IPS-15b (cell line): ENCODE measurements at regions not wholly inside any gene's neighbourhood (a gene's known extent, or its start where the extent isn't known, plus 50 kb on each side); places are given as distances from the start of the nearest gene placed in this dataset.
"Not testable (repeated sequence)": the region's sequence is repeated elsewhere in the genome, so short reads cannot be mapped to it uniquely, and the experiment has no call there.

Experiments
- H3K27me3 ChIP-seq: one replicate; pipeline ENCODE4 v1.6.1; 2013; ENCODE audit warnings: low read length; ENCODE audit not compliant: control insufficient read depth, insufficient read depth
- H3K36me3 ChIP-seq: one replicate; pipeline ENCODE4 v1.6.1; 2013; ENCODE audit warnings: low read length; ENCODE audit not compliant: control insufficient read depth, insufficient read depth
- H3K4me1 ChIP-seq: one replicate; pipeline ENCODE4 v1.6.1; 2013; ENCODE audit warnings: mild to moderate bottlenecking, low read length; ENCODE audit not compliant: control insufficient read depth, insufficient read depth
- H3K4me3 ChIP-seq: one replicate; pipeline ENCODE4 v1.5.1; 2013; ENCODE audit warnings: low read depth, low read length
- H3K9ac ChIP-seq: one replicate; pipeline ENCODE4 v1.6.1; 2013; ENCODE audit warnings: low read depth, mild to moderate bottlenecking, low read length
- H3K9me3 ChIP-seq: one replicate; pipeline ENCODE4 v1.6.1; 2013; ENCODE audit warnings: mild to moderate bottlenecking, low read length; ENCODE audit not compliant: control insufficient read depth, insufficient read depth

GRCh38 chr1:219863816-219864215, 64.5 kb downstream of the SLC30A10 start:
- not testable (repeated sequence) for H3K4me3 ChIP-seq, H3K9ac ChIP-seq, H3K36me3 ChIP-seq, H3K4me1 ChIP-seq, H3K27me3 ChIP-seq, H3K9me3 ChIP-seq

- H3K4me1 ChIP-seq, result no peaks in the 10 kb centered on the region
- no peaks in the 10 kb centered on the region for H3K27me3 ChIP-seq
- no peaks in the 10 kb centered on the region for H3K36me3 ChIP-seq
- H3K4me3 ChIP-seq, result no peak overlapping the region
- H3K9me3 ChIP-seq, result no peaks in the 10 kb centered on the region
- H3K9ac ChIP-seq, result no peak overlapping the region
These were observed 66.0 kb downstream of the SLC30A10 start for GRCh38 chr1:219862366-219862765.

GRCh38 chr1:219858980-219859379, 69.4 kb downstream of the SLC30A10 start:
- Histone ChIP-seq H3K9me3 (no peaks in the 10 kb centered on the region), H3K4me1 (no peaks in the 10 kb centered on the region), H3K36me3 (no peaks in the 10 kb centered on the region), H3K4me3 (no peak overlapping the region), H3K27me3 (no peaks in the 10 kb centered on the region), H3K9ac (no peak overlapping the region)

- no peaks in the 10 kb centered on the region for H3K9me3 ChIP-seq
- H3K4me3 ChIP-seq, result no peak overlapping the region
- no peaks in the 10 kb centered on the region for H3K27me3 ChIP-seq
- H3K4me1 ChIP-seq, result no peaks in the 10 kb centered on the region
- H3K9ac ChIP-seq, result no peak overlapping the region
- H3K36me3 ChIP-seq, result no peaks in the 10 kb centered on the region
These were observed 81.0 kb downstream of the SLC30A10 start for GRCh38 chr1:219847215-219847855.

GRCh38 chr1:219839595-219839994, 88.8 kb downstream of the SLC30A10 start:
- peak overlapping the region; percentile 48 for H3K4me3 ChIP-seq
- H3K4me1 ChIP-seq, H3K27me3 ChIP-seq, H3K9ac ChIP-seq, H3K9me3 ChIP-seq, H3K36me3 ChIP-seq: not testable (repeated sequence)

GRCh38 chr1:219837994-219838294, 90.4 kb downstream of the SLC30A10 start:
- Histone ChIP-seq H3K9me3 (no peaks in the 10 kb centered on the region), H3K36me3 (no peaks in the 10 kb centered on the region), H3K4me1 (peaks cover 5% of the 10 kb centered on the region), H3K4me3 (no peak overlapping the region), H3K9ac (no peak overlapping the region), H3K27me3 (no peaks in the 10 kb centered on the region)

- Histone ChIP-seq H3K4me3 (no peak overlapping the region), H3K9me3 (no peaks in the 10 kb centered on the region), H3K9ac (no peak overlapping the region), H3K4me1 (peaks cover 5% of the 10 kb centered on the region), H3K27me3 (no peaks in the 10 kb centered on the region), H3K36me3 (no peaks in the 10 kb centered on the region)
These were observed 90.9 kb downstream of the SLC30A10 start for GRCh38 chr1:219837274-219837993.

GRCh38 chr1:219834314-219834917, 93.9 kb downstream of the SLC30A10 start:
- Histone ChIP-seq H3K4me3 (no peak overlapping the region), H3K27me3 (no peaks in the 10 kb centered on the region), H3K36me3 (no peaks in the 10 kb centered on the region), H3K9me3 (no peaks in the 10 kb centered on the region), H3K4me1 (peaks cover 5% of the 10 kb centered on the region), H3K9ac (no peak overlapping the region)

- Histone ChIP-seq H3K9me3 (no peaks in the 10 kb centered on the region), H3K4me3 (no peak overlapping the region), H3K27me3 (no peaks in the 10 kb centered on the region), H3K4me1 (peaks cover 5% of the 10 kb centered on the region), H3K9ac (peak overlapping the region; percentile 24), H3K36me3 (no peaks in the 10 kb centered on the region)
These were observed 95.0 kb downstream of the SLC30A10 start for GRCh38 chr1:219833214-219833815.

GRCh38 chr1:219826290-219826689, 102.1 kb downstream of the SLC30A10 start:
- H3K4me1 ChIP-seq, result peaks cover 2% of the 10 kb centered on the region
- no peaks in the 10 kb centered on the region for H3K36me3 ChIP-seq
- no peak overlapping the region for H3K4me3 ChIP-seq
- H3K9me3 ChIP-seq, result no peaks in the 10 kb centered on the region
- no peaks in the 10 kb centered on the region for H3K27me3 ChIP-seq
- H3K9ac ChIP-seq, result no peak overlapping the region

GRCh38 chr1:219825355-219825754, 103.0 kb downstream of the SLC30A10 start:
- Histone ChIP-seq H3K4me3 (no peak overlapping the region), H3K4me1 (peaks cover 2% of the 10 kb centered on the region), H3K9ac (no peak overlapping the region), H3K9me3 (no peaks in the 10 kb centered on the region), H3K27me3 (no peaks in the 10 kb centered on the region), H3K36me3 (no peaks in the 10 kb centered on the region)

- Histone ChIP-seq H3K27me3 (no peaks in the 10 kb centered on the region), H3K9ac (no peak overlapping the region), H3K4me3 (no peak overlapping the region), H3K36me3 (no peaks in the 10 kb centered on the region), H3K9me3 (no peaks in the 10 kb centered on the region), H3K4me1 (peaks cover 2% of the 10 kb centered on the region)
These were observed 104.0 kb downstream of the SLC30A10 start for GRCh38 chr1:219824338-219824737.
